ENCODE measurements at regions not wholly inside any gene's neighbourhood (a gene's known extent, or its start where the extent isn't known, plus 50 kb on each side); places are given as distances from the start of the nearest gene placed in this dataset.

GRCh38 chr14:38948171-38948570 lies 154.9 kb downstream of the SEC23A start:
- ChIA-PET POLR2A (no interaction called here), CTCF (no interaction called here), RAD21 (ENCODE audit: low non-redundant PET in 1 of 2, low total read pairs in 2 of 2, uncharacterized antibody in 2 of 2, unreplicated experiment in 2 of 2) (no interaction called here)
- Histone ChIP-seq H3K9me3 (ENCODE audit: control insufficient read depth in 1 of 2, insufficient read depth in 1 of 2, low read depth in 1 of 2, low read length in 2 of 2) (no peaks in the 10 kb centered on the region), H3K4me2 (ENCODE audit: low read length) (no peak overlapping the region), H3K79me2 (ENCODE audit: insufficient read depth, low read length) (no peaks in the 10 kb centered on the region), H3K9me2 (ENCODE audit: insufficient read depth) (no peaks in the 10 kb centered on the region), H3K36me3 (ENCODE audit: control insufficient read depth in 1 of 2, insufficient read depth in 2 of 2, low read length in 2 of 2) (no peaks in the 10 kb centered on the region), H3K9ac (ENCODE audit: low read length) (no peak overlapping the region), H3K4me3 (replicated peaks in 1 of 2; ENCODE audit: low read depth in 1 of 2, low read length in 2 of 2) (no peak overlapping the region), H4K20me1 (ENCODE audit: insufficient read depth) (no peaks in the 10 kb centered on the region), H2AFZ (ENCODE audit: low read depth, low read length, poor library complexity, severe bottlenecking) (no peak overlapping the region), H3K27ac (ENCODE audit: low read depth, low read length) (no peak overlapping the region), H3K27me3 (ENCODE audit: insufficient read depth, low read length) (no peaks in the 10 kb centered on the region), H3K4me1 (ENCODE audit: control insufficient read depth in 1 of 2, insufficient read depth in 2 of 2, low read length in 2 of 2) (no peaks in the 10 kb centered on the region)
- BruUV-seq (replicated peaks), result no TSS peak
- intact Hi-C loops (cut with micrococcal nuclease), result no loop called here
- TF ChIP-seq ZNF274 (IDR thresholded peaks at IDR 0.05; ENCODE audit: low read depth, low read length) (no peak), RAD21 (IDR thresholded peaks at IDR 0.05; ENCODE audit: low read depth) (no peak), YY1 (IDR thresholded peaks at IDR 0.05; ENCODE audit: extremely low read depth, insufficient replicate concordance, low read depth, low read length) (no peak), ELF1 (IDR thresholded peaks at IDR 0.05; ENCODE audit: borderline replicate concordance, low read depth) (no peak), JUND (IDR thresholded peaks at IDR 0.05) (no peak), CEBPB (IDR thresholded peaks at IDR 0.05; ENCODE audit: low read depth) (no peak), POLR2AphosphoS5 (IDR thresholded peaks at IDR 0.05; ENCODE audit: low read depth, low read length) (no peak), CBX3 (IDR thresholded peaks at IDR 0.05; ENCODE audit: low read depth) (no peak), ZFX (IDR thresholded peaks at IDR 0.05) (no peak), CTCF (IDR thresholded peaks at IDR 0.05 in 2 of 3, conservative IDR thresholded peaks at IDR 0.05 in 1 of 3; ENCODE audit: borderline replicate concordance in 1 of 3, insufficient read depth in 1 of 3, low read depth in 2 of 3, low read length in 2 of 3) (no peak), ATF3 (IDR thresholded peaks at IDR 0.05) (no peak), EZH2phosphoT487 (IDR thresholded peaks at IDR 0.05; ENCODE audit: borderline replicate concordance) (no peak), MAX (IDR thresholded peaks at IDR 0.05) (no peak), REST (IDR thresholded peaks at IDR 0.05; ENCODE audit: low read depth) (no peak), SIN3A (IDR thresholded peaks at IDR 0.05; ENCODE audit: low read depth) (no peak), ZBTB33 (IDR thresholded peaks at IDR 0.05; ENCODE audit: extremely low read depth, insufficient replicate concordance, low read length) (no peak)
- peak; percentile 34; the same call in 1 of the 2 replicates for ATAC-seq
- no peak for DNase-seq (ENCODE audit: low read depth, low spot score)

All from HCT116 (cell line).